Stimulated activated CD4-positive, alpha-beta T cell treated with anti-CD3 and anti-CD28 coated beads, TNF-alpha, amount 100 ng/mL, for 48 hours (primary cell): ENCODE measurements at regions not wholly inside any gene's neighbourhood (a gene's known extent, or its start where the extent isn't known, plus 50 kb on each side); places are given as distances from the start of the nearest gene placed in this dataset.
"Not testable (repeated sequence)": the region's sequence is repeated elsewhere in the genome, so short reads cannot be mapped to it uniquely, and the experiment has no call there.

Source experiments
- DNase-seq, 3 donors: peaks; one replicate each; pipeline ENCODE4 v3.0.0-alpha.2; 2020; ENCODE audit warnings: low read depth in 3 of 3

DNA sequence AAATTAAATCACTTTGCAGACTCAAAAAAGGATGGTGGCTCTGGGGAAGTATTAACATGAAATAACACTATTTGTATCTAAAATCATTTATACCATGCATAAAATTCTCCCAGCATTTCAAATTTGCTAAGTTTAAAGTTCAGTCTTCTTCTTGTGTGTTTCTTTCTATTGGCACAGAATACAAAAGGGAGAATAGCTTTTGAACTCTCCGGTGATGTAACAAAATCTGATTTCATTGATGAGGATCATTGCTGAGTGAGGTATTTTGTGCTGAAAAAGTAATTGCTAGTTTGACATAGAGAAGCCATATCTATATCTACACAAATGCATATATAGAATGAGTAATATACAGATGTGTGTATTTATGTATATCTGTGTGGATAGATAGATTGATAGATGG is 174.8 kb downstream of the LACC1 start:
- no peak for DNase-seq

DNA sequence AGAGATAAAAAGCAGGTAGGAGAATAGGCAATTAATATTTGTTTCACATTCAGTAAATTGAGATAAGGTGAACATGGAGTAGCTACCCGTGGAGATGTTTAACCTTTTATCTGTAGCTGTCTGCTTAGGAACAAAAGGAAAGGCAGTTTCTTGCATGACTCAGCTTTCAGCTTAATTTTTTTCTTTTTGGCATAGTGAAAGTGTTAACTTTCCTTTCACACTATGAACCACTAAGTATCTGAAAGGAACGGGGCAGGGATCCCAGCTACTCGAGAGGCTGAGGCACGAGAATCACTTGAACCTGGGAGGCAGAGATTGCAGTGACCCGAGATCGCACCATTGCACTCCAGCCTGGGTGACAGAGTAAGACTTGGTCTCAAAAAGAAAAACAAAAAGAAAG is 176.0 kb downstream of the LACC1 start:
- not testable (repeated sequence) for DNase-seq

DNA sequence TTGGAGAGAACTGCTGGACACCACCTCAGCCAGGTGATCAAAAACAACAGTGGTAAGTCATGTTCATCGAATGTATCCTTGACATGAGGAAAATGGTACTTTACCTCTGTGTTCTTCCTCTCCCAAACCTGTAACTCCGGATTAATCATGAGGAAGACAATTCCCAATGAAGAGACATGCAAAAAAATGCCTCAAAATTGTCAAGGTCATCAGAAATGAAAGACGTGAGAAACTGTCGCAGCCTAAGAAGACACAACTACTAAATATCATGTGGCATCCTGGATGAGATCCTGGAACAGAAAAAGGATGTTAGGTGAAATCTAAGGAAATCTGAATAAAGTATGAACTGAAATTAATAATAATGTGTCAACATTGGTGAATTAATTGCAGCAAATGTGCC is 178.4 kb downstream of the LACC1 start:
- DNase-seq, result no peak

DNA sequence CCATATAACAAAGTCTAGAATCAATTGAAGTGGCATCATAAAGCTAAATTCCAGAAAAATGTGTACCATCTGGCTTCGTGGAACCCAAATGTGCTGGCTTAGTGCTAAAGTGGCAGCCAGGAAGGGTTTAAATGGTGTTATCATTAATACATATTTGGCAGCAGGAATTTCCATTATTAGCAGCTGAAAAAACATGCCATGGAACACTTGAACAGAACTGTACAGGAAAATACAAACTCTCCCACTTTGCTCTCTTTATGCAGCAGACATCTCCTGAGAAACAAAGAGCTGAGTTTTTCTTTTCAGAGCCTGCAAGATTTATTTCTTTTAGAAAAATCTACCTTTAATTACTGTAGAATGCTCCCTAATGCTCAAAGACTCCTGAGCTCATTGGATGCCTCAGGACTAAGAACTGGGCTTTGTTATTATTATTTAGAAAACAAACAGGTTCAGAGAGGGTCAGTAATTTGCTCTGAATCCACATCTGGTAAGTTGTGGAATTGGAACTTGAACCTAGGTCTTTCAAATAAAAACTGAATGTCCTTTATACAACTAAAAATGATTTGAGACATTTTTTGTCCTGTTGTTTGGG is 179.0 kb downstream of the LACC1 start:
- DNase-seq, result no peak

DNA sequence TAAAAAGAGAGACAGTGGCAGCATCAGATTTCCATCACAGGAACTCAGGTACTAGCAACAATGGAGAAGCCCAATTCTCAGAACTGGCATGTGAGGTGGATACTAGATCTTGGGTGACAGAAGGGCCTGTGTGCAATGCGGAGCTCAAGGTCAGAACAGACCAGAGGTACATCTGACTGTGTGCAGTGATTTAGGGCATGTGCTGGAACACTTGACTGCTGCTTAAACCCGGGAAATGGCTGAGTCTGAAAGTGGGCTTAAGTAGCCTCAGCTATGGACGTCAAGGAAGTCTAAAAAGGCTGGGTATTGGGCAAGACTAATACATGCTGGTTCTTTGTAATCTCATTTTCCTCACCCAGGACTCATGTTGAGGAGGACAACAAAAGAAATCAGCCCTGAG is 182.2 kb downstream of the LACC1 start:
- DNase-seq, result no peak

DNA sequence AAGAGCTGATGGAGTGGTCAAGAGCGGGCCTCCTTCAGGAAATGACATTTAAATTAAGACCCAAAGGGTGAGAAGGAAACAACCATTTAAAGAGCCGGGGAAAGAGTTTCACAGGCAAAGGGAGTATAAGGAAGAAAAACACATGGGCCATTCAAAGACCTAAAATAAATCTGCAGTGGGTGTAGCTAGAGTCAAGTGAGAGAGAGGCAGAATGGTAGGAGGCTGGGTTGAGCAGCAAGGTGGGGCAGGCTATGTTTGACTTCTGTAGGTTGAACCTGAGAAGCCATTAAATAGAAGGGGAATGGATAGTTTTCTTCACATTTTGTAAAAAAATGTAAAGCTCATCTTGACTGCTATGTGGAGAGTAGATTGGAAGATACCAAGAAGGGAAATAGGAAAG is 183.8 kb downstream of the LACC1 start:
- no peak for DNase-seq

DNA sequence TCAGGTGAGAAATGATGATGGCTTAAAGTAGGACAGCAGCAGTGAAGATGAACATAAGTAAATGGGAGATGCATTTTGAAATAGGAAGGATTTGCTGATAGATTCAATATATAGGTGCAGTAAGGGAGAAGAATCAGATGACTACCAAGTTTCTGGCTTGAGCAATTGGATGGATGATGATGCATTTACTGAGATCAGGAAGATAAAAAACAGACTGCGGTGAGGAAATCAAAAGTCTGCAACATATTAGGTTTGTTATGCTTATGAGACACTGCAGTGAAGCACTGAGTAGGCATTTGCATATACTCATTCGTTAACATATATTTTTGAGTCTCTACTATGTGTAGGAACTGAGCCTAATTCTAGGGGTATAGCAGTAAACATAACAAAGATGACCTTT is 184.2 kb downstream of the LACC1 start:
- no peak for DNase-seq

DNA sequence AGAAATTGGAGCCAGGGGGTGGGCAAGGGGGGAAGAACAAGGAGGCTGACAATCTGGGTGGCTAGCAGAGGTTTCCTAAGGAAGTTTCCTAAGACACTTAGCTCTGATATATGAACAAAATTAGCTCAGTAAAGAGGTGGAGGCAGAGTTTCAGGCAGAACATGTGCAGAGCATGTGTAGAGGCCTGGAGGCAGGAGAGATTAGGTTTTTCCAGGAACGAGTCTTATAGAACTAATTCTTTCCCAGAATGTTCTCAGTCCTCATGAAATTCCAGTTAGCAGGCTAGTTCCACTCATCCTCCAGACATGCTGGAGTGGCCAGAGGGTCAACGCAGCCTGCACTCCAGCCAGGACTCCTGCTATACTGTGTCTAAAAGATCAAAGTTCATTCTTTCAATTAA is 184.7 kb downstream of the LACC1 start:
- no peak for DNase-seq

DNA sequence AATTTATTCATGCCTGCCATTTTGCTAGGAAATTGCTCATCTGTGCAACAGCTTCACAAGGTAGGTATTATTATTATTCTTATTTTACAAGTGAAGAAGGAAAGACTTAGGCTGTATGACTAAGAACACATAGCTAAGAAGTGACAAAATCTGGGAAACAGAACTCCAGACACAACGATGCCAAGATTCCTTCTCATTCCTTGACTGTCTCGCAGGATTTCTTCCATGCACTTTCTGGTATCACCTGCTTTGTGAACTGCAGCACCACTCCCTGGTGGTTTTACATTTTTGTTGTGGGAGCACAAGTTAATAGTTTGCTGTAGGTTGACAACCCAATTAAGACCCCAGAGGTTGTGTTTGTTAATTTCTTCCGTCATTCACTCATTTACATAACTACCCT is 188.5 kb downstream of the LACC1 start:
- DNase-seq, result no peak

DNA sequence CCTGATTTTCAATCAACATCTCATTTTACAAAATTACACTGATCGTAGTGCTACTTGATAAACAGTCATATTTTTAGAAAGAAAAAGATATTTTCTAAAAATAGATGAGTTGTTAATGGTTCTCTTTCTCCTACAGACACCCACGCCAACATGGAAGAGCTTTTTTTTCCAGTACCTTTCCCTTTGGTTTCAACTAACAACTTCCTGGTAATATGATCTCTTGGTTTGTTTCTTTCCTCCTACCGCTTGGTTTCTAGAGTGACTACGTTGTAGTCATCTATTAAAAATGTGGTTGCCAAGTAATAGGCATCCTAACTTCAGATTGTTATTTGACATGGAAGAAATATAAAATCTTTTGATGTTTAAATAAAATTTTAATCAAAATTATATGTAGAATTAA is 189.0 kb downstream of the LACC1 start:
- DNase-seq, result no peak

DNA sequence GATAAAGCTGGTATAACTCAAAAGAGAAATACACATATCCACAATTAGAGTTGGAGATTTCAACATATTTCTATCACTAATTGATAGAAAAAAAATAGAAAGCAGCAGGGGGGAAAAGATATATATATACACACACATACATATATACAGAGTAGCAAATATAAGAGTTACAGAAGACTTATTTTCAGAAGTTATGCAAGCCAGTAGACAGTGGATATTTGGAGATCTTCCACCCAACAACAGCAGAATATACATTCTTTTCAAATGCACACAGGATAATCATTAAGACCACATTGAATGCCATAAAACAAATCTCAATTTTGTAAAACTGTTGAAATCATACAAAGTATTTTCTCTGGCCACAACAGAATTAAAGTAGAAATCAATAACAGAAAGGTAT is 192.8 kb downstream of the LACC1 start:
- DNase-seq, result no peak

DNA sequence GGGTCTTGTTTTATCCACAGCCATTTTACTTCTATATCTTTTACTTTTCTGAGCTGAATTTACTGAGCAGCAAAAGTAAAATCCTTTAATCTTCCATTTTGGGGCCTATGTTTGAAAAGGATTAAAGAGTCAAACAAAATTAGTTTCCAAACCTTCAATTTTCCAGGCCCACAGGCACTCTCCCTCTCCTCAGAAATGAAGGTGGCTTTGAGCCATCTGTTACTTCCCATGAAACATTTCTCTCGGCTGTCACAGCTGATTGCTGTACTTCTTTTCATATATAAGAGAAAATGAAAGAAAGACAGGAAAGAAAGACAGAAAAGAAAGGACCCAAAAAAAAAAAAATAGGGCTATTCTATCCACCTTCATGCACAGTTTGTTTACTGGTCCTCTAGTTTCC is 194.9 kb downstream of the LACC1 start:
- DNase-seq, result no peak

DNA sequence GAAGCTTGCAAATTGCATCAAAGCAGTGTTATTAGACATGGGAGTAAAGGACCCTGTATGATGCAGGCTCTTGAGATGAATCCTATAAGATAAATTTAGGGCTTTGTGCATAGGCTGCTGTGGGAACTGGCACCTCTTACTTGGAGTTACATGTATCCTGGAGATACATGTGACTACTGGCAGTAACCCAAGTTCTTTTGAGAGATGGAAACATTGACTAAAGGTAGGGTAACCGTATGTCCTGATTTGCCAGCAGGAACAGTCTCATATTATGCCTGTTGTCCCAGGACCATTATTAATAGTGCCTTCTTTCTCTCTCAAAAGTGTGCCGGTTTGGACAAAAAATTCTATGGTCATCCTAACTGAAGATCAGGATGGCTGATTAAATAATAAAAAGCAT is 195.4 kb downstream of the LACC1 start:
- DNase-seq, result no peak

DNA sequence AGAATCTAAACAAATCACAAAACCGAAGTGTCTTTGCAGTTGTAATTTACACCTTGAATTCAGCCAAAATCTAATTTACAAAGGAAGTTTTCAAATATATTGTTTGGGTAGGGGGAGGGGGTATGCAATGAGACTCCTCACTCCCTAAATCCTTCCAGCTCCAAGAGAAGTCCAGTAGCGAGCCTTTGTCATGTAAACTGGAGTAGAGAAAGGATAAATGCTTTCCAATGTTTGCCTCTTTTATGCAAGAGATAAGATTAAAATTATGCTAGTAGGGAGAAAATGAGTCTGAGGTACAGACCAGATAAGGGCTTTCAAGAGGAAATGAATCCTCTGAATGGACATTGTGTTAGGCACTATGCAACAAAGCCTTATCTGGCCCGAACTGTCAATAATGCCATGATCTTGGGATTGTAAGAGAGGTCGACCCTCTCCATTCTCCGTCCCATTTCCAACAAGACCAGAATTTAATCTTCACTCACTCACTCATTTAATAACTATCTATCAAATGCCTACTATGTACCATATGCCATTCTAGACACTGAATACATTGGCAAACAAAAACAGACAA is 199.2 kb downstream of the LACC1 start:
- no peak for DNase-seq

DNA sequence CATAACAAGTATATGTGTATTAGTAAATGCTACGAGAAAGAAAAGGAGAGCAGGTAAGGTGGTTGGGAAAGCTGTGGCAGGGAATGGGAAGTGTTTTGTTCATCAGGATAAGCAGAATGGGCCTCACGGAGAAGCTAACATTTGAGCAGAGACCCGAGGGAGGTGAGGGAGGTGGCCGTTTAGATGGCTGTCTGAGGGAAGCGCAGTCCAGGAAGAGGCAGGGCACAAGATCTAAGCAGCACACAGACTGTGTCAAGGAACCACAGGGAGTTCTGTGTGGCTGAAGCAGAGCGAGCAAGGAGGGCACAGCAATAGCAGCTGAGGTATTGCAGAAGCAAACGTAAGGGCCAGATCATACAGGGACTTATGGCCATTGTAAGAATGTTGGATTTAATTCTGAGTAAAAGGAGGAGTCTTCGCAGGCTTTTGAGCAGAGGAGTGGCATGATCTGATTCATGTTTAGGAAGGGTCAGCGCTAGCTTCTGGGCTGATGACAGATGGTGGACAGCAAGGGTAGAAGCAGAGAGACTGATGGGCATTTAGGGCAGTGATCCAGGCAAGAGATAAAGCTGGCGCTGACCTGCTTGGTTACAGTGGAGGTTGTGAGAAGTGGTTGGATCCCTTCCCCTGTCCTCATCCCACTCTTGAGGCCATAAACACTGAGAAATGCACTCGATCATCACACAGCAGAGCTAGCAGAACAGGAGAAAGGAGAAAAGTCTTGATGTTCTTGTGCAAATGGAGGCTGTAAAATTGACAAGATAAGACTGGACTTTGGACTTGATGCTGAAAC is 199.9 kb downstream of the LACC1 start:
- DNase-seq, result no peak

DNA sequence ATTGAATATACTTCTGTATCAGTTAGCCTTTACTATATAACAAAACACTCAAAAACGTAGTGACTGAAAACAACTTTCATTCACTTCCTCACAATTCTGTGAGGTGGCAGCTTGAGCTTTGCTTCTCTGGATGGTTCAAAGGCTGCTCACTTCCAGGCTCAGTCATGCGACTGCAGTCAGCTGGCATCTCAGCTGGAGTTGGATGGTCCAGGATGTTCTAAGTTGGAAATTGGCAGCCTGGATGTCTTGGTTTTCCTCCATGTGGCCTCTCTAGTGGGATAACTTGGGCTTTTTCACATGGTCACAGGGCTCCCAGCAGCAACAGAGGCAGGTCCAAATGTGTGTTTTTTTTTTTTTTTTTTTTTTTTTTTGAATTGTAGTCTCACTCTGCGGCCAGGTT is 204.4 kb downstream of the LACC1 start:
- DNase-seq, result no peak

DNA sequence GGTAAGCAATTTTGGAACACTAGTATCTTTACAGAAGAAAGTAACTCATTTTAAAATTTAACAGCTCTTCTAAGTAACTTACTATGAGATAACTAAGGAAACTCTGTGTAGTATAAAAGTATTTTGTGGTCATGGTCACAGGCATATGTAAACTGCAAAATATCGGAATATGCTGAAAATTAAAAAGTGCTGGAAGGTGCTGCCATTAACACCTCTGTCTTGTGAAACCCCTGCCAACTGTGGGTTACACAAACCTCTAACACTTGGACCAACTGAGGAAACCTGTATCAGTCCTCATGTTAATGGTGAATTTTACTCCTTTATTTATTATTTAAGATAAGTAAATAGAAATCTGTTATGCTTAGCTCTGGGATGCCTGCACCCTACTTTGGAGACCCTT is 206.7 kb downstream of the LACC1 start:
- DNase-seq, result no peak

DNA sequence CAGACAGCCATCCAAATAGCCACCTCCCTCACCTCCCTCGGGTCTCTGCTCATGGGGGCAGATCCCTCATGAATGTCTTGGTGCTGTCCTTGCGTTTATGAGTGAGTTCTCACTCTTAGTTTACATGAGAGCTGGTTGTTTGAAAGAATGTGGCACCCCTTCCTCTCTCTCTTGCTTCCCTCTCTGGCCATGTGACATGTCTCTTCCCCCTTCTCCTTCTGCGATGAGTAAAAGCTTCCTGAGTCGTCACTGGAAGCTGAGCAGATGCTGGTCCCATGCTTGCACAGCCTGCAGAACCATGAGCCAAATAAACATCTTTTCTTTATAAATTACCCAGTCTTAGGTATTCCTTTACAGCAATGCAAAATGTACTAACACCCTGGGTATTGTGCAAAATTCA is 208.7 kb downstream of the LACC1 start:
- no peak for DNase-seq

DNA sequence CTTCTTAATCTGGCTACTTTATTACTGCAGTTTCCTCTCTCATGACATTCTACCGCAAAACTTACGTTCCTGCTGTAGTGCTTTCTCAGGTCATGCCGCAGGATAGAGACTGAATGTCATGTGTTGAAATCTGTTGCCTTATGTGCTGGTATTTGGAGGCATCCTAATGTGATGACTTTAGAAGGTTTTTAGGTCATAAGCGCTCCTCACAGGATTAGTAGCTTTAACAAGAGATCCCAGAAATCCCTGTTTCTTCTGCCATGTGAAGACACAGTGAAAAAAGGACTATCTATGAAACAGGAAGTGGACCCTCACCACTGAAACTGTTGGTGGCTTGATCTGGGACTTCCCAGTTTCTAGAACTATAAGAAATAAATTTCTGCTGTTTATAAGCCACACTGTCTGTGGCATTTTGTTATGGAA is 209.3 kb downstream of the LACC1 start:
- DNase-seq, result no peak

DNA sequence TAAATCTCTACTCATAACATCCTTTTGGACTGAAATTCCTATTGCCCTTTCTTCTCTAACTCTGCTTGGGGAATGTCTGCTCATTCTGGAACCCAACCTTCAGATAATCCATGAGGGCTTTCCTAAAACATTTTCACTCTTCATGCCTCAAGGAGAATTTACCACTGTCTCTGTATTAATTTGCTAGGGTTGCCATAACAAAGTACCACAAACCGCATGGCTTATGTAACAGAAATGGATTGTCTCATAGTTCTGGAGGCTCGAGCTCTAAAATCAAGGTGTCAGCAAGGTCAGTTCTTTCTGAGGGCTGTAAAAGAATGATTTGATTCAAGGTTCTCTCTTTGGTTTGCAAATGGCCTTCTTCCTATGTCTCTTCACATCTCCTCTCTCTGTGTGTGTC is 209.7 kb downstream of the LACC1 start:
- no peak for DNase-seq

DNA sequence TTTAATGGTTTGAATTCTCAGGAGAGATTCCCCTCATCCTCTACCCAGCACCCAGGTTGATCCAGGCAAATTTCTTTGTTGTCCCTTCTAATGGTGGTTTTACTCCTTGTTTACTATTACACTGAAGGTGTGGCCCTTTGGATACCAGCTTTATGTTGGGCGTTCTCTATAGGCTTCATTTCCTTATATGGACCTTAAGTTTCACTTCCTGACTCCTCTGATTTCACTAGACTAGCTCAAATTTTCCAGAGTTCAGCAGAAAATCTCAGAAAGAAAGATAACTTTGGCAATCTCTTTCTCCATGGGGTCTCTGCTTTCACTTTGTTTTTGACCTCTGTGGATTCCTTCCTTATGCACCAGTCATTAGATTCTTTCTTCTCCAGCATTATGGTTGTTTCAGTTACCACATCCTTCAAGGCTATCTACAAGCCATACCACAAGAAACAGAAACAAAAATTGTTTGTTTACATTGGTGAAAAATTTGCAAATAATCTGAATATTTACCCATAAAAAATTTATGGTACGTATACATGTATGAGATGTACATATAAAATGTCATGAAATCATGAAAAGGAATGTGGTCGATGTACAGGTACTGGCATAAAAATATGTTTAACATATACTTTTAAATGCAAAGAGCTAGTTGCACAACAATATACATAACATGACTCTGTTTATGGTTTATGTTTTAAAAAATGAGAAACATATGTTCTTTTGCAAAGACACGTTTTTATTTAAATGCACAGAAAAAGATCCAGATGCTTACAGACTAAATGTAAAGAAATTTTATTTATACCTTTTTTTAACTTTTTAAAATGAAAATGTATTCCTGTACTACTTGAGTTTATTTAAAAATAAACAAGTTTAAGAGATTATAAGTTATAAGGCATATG is 212.6 kb downstream of the LACC1 start:
- DNase-seq, result no peak
